GM12892 (cell line): ENCODE measurements at regions not wholly inside any gene's neighbourhood (a gene's known extent, or its start where the extent isn't known, plus 50 kb on each side); places are given as distances from the start of the nearest gene placed in this dataset.

Source experiments
- POLR2A ChIP-seq: IDR thresholded peaks from 2 replicates; pipeline ENCODE4 v1.6.1; 2011; ENCODE audit warnings: low read depth, low read length, control low read depth
- POLR2AphosphoS5 ChIP-seq: IDR thresholded peaks from 2 replicates; pipeline ENCODE4 v1.6.1; 2011; ENCODE audit warnings: low read depth, low read length, control low read depth
- TAF1 ChIP-seq: IDR thresholded peaks from 2 replicates; pipeline ENCODE4 v1.6.1; 2011; ENCODE audit warnings: low read depth, mild to moderate bottlenecking, control low read depth, low read length, borderline replicate concordance

- TF ChIP-seq POLR2AphosphoS5, result no peak
- no peak for TF ChIP-seq POLR2A
- TF ChIP-seq TAF1, result no peak
Measured at GRCh38 chrX:79466636-79467035, 99.5 kb upstream of the ITM2A start.
